ENCODE measurements at regions not wholly inside any gene's neighbourhood (a gene's known extent, or its start where the extent isn't known, plus 50 kb on each side); places are given as distances from the start of the nearest gene placed in this dataset.

DNA sequence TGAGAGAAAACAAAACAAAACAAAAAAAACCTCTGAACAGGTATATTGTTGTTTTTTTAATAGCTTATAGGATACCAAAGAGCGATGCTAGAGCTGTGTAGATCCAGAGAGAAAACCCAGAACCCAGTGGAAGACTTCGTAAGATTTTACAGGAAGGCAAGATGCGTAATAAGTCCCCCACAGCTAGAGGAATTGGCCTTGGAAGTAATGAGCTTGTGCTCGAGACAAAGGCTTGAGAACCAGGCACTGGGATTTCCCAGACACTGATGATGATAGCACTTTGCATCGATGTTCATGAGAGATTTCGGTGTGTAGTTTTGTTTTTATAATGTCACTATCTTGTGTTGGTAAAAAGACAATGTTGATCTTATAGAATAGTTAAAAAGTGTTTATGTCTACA, 821.5 kb upstream of the IGFBP3 start:
- DNase-seq (ENCODE audit: low spot score) = no peak
- WGBS = 92% methylated on average over 6 of the region's 6 CpGs
- Histone ChIP-seq H3K27me3 (ENCODE audit: control insufficient read depth in 4 of 4, insufficient read depth in 4 of 4, low read length in 3 of 4) (no peaks in the 10 kb centered on the region), H3K4me3 (ENCODE audit: low read depth in 1 of 3, low read length in 3 of 3) (no peak overlapping the region), H3K36me3 (ENCODE audit: control insufficient read depth in 4 of 4, insufficient read depth in 3 of 4, low read depth in 1 of 4, low read length in 3 of 4) (no peaks in the 10 kb centered on the region), H3K9ac (ENCODE audit: low read depth in 1 of 2, low read length in 2 of 2) (no peak overlapping the region), H3K4me1 (ENCODE audit: control insufficient read depth in 4 of 4, insufficient read depth in 4 of 4, low read length in 3 of 4) (no peaks in the 10 kb centered on the region), H3K9me3 (ENCODE audit: control insufficient read depth in 4 of 4, low read length in 3 of 4) (no peaks in the 10 kb centered on the region), H3K27ac (ENCODE audit: low read depth in 1 of 2, low read length in 2 of 2) (no peak overlapping the region)
- TF ChIP-seq HNF4A (conservative IDR thresholded peaks at IDR 0.05) (no peak), NR2F2 (IDR thresholded peaks at IDR 0.05) (no peak), GABPA (IDR thresholded peaks at IDR 0.05 in 1 of 2, conservative IDR thresholded peaks at IDR 0.05 in 1 of 2) (no peak), EGR1 (IDR thresholded peaks at IDR 0.05; ENCODE audit: low read depth in 2 of 2) (no peak), JUND (IDR thresholded peaks at IDR 0.05) (no peak), FOXA2 (IDR thresholded peaks at IDR 0.05) (no peak), SP1 (IDR thresholded peaks at IDR 0.05) (no peak), TAF1 (conservative IDR thresholded peaks at IDR 0.05) (no peak), HNF4G (IDR thresholded peaks at IDR 0.05) (no peak), FOXA1 (IDR thresholded peaks at IDR 0.05) (no peak), YY1 (IDR thresholded peaks at IDR 0.05) (no peak), RAD21 (IDR thresholded peaks at IDR 0.05) (no peak)
- TF ChIP-seq, protein P1, sequence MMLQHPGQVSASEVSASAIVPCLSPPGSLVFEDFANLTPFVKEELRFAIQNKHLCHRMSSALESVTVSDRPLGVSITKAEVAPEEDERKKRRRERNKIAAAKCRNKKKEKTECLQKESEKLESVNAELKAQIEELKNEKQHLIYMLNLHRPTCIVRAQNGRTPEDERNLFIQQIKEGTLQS (IDR thresholded peaks at IDR 0.05) = no peak
- TF ChIP-seq, protein P2, sequence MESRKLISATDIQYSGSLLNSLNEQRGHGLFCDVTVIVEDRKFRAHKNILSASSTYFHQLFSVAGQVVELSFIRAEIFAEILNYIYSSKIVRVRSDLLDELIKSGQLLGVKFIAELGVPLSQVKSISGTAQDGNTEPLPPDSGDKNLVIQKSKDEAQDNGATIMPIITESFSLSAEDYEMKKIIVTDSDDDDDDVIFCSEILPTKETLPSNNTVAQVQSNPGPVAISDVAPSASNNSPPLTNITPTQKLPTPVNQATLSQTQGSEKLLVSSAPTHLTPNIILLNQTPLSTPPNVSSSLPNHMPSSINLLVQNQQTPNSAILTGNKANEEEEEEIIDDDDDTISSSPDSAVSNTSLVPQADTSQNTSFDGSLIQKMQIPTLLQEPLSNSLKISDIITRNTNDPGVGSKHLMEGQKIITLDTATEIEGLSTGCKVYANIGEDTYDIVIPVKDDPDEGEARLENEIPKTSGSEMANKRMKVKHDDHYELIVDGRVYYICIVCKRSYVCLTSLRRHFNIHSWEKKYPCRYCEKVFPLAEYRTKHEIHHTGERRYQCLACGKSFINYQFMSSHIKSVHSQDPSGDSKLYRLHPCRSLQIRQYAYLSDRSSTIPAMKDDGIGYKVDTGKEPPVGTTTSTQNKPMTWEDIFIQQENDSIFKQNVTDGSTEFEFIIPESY (IDR thresholded peaks at IDR 0.05) = no peak
- TF ChIP-seq, protein P3, sequence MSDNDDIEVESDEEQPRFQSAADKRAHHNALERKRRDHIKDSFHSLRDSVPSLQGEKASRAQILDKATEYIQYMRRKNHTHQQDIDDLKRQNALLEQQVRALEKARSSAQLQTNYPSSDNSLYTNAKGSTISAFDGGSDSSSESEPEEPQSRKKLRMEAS (IDR thresholded peaks at IDR 0.05) = no peak
- TF ChIP-seq, protein P4, sequence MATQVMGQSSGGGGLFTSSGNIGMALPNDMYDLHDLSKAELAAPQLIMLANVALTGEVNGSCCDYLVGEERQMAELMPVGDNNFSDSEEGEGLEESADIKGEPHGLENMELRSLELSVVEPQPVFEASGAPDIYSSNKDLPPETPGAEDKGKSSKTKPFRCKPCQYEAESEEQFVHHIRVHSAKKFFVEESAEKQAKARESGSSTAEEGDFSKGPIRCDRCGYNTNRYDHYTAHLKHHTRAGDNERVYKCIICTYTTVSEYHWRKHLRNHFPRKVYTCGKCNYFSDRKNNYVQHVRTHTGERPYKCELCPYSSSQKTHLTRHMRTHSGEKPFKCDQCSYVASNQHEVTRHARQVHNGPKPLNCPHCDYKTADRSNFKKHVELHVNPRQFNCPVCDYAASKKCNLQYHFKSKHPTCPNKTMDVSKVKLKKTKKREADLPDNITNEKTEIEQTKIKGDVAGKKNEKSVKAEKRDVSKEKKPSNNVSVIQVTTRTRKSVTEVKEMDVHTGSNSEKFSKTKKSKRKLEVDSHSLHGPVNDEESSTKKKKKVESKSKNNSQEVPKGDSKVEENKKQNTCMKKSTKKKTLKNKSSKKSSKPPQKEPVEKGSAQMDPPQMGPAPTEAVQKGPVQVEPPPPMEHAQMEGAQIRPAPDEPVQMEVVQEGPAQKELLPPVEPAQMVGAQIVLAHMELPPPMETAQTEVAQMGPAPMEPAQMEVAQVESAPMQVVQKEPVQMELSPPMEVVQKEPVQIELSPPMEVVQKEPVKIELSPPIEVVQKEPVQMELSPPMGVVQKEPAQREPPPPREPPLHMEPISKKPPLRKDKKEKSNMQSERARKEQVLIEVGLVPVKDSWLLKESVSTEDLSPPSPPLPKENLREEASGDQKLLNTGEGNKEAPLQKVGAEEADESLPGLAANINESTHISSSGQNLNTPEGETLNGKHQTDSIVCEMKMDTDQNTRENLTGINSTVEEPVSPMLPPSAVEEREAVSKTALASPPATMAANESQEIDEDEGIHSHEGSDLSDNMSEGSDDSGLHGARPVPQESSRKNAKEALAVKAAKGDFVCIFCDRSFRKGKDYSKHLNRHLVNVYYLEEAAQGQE (IDR thresholded peaks at IDR 0.05) = no peak
- TF ChIP-seq, protein P5, sequence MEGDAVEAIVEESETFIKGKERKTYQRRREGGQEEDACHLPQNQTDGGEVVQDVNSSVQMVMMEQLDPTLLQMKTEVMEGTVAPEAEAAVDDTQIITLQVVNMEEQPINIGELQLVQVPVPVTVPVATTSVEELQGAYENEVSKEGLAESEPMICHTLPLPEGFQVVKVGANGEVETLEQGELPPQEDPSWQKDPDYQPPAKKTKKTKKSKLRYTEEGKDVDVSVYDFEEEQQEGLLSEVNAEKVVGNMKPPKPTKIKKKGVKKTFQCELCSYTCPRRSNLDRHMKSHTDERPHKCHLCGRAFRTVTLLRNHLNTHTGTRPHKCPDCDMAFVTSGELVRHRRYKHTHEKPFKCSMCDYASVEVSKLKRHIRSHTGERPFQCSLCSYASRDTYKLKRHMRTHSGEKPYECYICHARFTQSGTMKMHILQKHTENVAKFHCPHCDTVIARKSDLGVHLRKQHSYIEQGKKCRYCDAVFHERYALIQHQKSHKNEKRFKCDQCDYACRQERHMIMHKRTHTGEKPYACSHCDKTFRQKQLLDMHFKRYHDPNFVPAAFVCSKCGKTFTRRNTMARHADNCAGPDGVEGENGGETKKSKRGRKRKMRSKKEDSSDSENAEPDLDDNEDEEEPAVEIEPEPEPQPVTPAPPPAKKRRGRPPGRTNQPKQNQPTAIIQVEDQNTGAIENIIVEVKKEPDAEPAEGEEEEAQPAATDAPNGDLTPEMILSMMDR (IDR thresholded peaks at IDR 0.05; ENCODE audit: low read depth, low read length, missing input control) = no peak

Data from liver (tissue), 8 donors.